HepG2 (cell line): ENCODE measurements at regions not wholly inside any gene's neighbourhood (a gene's known extent, or its start where the extent isn't known, plus 50 kb on each side); places are given as distances from the start of the nearest gene placed in this dataset.

ENCODE experiments used
- ATAC-seq: fragments of 200-7000 bp; cut with Tn5 transposase; 3 replicates; pipeline ENCODE4 v1.9.1; 2020; ENCODE audit warnings: mild to moderate bottlenecking, moderate library complexity
- BruUV-seq: library from RNA; stranded (reverse); fragments of 400-500 nt; replicated peaks from 2 replicates; lab custom pipeline; 2021; lab: Mats Ljungman, UMichigan
- CTCF ChIA-PET: fragments of 300-600 bp; formaldehyde crosslinking; extraction: SDS; loops from one replicate; lab custom pipeline; 2021; ENCODE audit warnings: low total read pairs, inconsistent platforms, low intra/inter-chr PET ratio; lab: Yijun Ruan, JAX
- POLR2A ChIA-PET: fragments of 350-600 bp; sonication (Branson Sonifier 250); formaldehyde crosslinking; loops from one replicate; lab custom pipeline; 2020; ENCODE audit warnings: antibody characterized with exemption, inconsistent platforms; lab: Yijun Ruan, JAX
- DNase-seq: peaks from one replicate; pipeline ENCODE4 v3.0.0-alpha.2; 2015; ENCODE audit warnings: low spot score
- FAIRE-seq: peaks from 3 replicates; lab custom pipeline; 2011; peaks lifted over from hg19 to GRCh38; lab: Jason Lieb, UNC
- H2AFZ ChIP-seq: one replicate; pipeline ENCODE4 v1.6.1; 2011; ENCODE audit warnings: low read length, inconsistent platforms
- H3K27ac ChIP-seq: fragments of 300-600 bp; 3 replicates; pipeline ENCODE4 v1.8.0; 2011; ENCODE audit warnings: mixed run types, mild to moderate bottlenecking, mixed read lengths, low read length, inconsistent platforms; ENCODE audit not compliant: insufficient read depth; ENCODE audit errors: extremely low read length
- H3K27me3 ChIP-seq, 2 experiments: fragments of 200-600 bp in 1 of 2; 2 replicates in 1 of 2; 3 replicates in 1 of 2; pipeline versions ENCODE4 v1.6.0 to v1.8.0; 2011; ENCODE audit warnings: low read length in 2 of 2, mild to moderate bottlenecking in 2 of 2, moderate library complexity in 2 of 2, inconsistent platforms in 1 of 2; ENCODE audit not compliant: insufficient read depth in 2 of 2, control insufficient read depth in 1 of 2
- H3K36me3 ChIP-seq, 2 experiments: fragments of 200-600 bp in 1 of 2; replicated peaks in 1 of 2; 2 replicates in 1 of 2; 3 replicates in 1 of 2; pipeline versions ENCODE4 v1.5.1 to v1.8.0; 2011; ENCODE audit warnings: low read length in 2 of 2, inconsistent platforms in 1 of 2; ENCODE audit not compliant: insufficient read depth in 2 of 2, control insufficient read depth in 1 of 2
- H3K4me1 ChIP-seq: 2 replicates; pipeline ENCODE4 v1.5.1; 2012; ENCODE audit warnings: low read length, inconsistent platforms; ENCODE audit not compliant: insufficient read depth
- H3K4me2 ChIP-seq: 2 replicates; pipeline ENCODE4 v1.6.0; 2011; ENCODE audit warnings: low read depth, low read length, inconsistent platforms
- H3K4me3 ChIP-seq, 3 experiments: fragments of 200-600 bp in 1 of 3; sonication (generic), shearing (Covaris generic) in 1 of 3; replicated peaks in 1 of 3; 2 replicates each; pipeline ENCODE4 v1.5.1; 2011 to 2016; ENCODE audit warnings: low read length in 3 of 3, inconsistent platforms in 2 of 3, low read depth in 2 of 3, mild to moderate bottlenecking in 2 of 3, control low read depth in 1 of 3, mixed read lengths in 1 of 3; ENCODE audit not compliant: insufficient read depth in 1 of 3
- H3K79me2 ChIP-seq: one replicate; pipeline ENCODE4 v1.6.1; 2011; ENCODE audit warnings: low read length, inconsistent platforms; ENCODE audit not compliant: insufficient read depth
- H3K9ac ChIP-seq: 2 replicates; pipeline ENCODE4 v1.6.0; 2011; ENCODE audit warnings: mild to moderate bottlenecking, low read depth, low read length, inconsistent platforms; ENCODE audit not compliant: insufficient read depth
- H3K9me3 ChIP-seq: 2 replicates; pipeline ENCODE4 v1.5.1; 2012; ENCODE audit warnings: mild to moderate bottlenecking, low read length
- H4K20me1 ChIP-seq: 2 replicates; pipeline ENCODE4 v1.6.0; 2011; ENCODE audit warnings: inconsistent platforms, mild to moderate bottlenecking, low read length, moderate library complexity; ENCODE audit not compliant: insufficient read depth
- AKAP8 ChIP-seq: sonication (generic); formaldehyde crosslinking; IDR thresholded peaks from 2 replicates; pipeline ENCODE4 v1.5.1; 2020; ENCODE audit warnings: mild to moderate bottlenecking, missing genetic modification reagents
- CC2D1A ChIP-seq: sonication (generic); formaldehyde crosslinking; IDR thresholded peaks from 2 replicates; pipeline ENCODE4 v1.8.1; 2023; ENCODE audit warnings: mild to moderate bottlenecking, missing genetic modification reagents
- HOXA3 ChIP-seq: sonication (generic); formaldehyde crosslinking; IDR thresholded peaks from 2 replicates; pipeline ENCODE4 v1.5.0; 2020; ENCODE audit warnings: missing genetic modification reagents
- MTA1 ChIP-seq: sonication (generic); formaldehyde crosslinking; IDR thresholded peaks from 2 replicates; pipeline ENCODE4 v1.4.0; 2020; ENCODE audit warnings: missing genetic modification reagents, mild to moderate bottlenecking, borderline replicate concordance
- NCOA2 ChIP-seq: sonication (generic); formaldehyde crosslinking; IDR thresholded peaks from 2 replicates; pipeline ENCODE4 v1.8.0; 2022; ENCODE audit warnings: inconsistent platforms
- PAX8 ChIP-seq: sonication (generic); formaldehyde crosslinking; IDR thresholded peaks from 2 replicates; pipeline ENCODE4 v1.8.0; 2022; ENCODE audit warnings: mild to moderate bottlenecking, missing genetic modification reagents, borderline replicate concordance
- SKI ChIP-seq: fragments of 450-650 bp; IDR thresholded peaks from one replicate; pipeline ENCODE4 v1.6.1; 2018; ENCODE audit warnings: mild to moderate bottlenecking; ENCODE audit not compliant: partially characterized antibody
- ZBTB1 ChIP-seq: sonication (generic); formaldehyde crosslinking; IDR thresholded peaks from 2 replicates; pipeline ENCODE4 v1.4.0; 2020; ENCODE audit warnings: missing genetic modification reagents, borderline replicate concordance
- ZNF292 ChIP-seq: sonication (generic); formaldehyde crosslinking; IDR thresholded peaks from 2 replicates; pipeline ENCODE4 v1.8.1; 2022; ENCODE audit warnings: mild to moderate bottlenecking, low read depth, missing genetic modification reagents, borderline replicate concordance
- ZNF430 ChIP-seq: sonication (generic); formaldehyde crosslinking; IDR thresholded peaks from 2 replicates; pipeline ENCODE4 v1.9.0; 2021; ENCODE audit warnings: mild to moderate bottlenecking, missing genetic modification reagents
- ZNF547 ChIP-seq: sonication (generic); formaldehyde crosslinking; IDR thresholded peaks from 2 replicates; pipeline ENCODE4 v1.5.1; 2020; ENCODE audit warnings: mild to moderate bottlenecking, missing genetic modification reagents
- WGBS: methylation state at CpG from one replicate; pipeline ENCODE4 v1.1.6; 2017; ENCODE audit warnings: low lambda C conversion rate; 5-methylcytosine and 5-hydroxymethylcytosine counted together
- in situ Hi-C: cut with HindIII; loops from 2 replicates; pipeline ENCODE4 v1.10.0; 2017; ENCODE audit warnings: low pct_unique_long_range_greater_than_20kb; ENCODE audit not compliant: extremely low pct_ligation_motif_present
- intact Hi-C: fragments of 100-400 bp; cut with micrococcal nuclease; formaldehyde crosslinking; loops from one replicate; pipeline ENCODE4 v1.10.0; 2022; ENCODE audit not compliant: unreplicated experiment
- TF ChIP-seq, protein P1 (sequence below): sonication (generic); formaldehyde crosslinking; IDR thresholded peaks from 2 replicates; pipeline ENCODE4 v1.5.1; 2020; ENCODE audit warnings: mild to moderate bottlenecking, missing genetic modification reagents, moderate library complexity
- TF ChIP-seq, protein P2 (sequence below): sonication (generic); formaldehyde crosslinking; IDR thresholded peaks from 2 replicates; pipeline ENCODE4 v1.4.0; 2020; ENCODE audit warnings: missing genetic modification reagents
- TF ChIP-seq, protein P3 (sequence below): sonication (generic); formaldehyde crosslinking; IDR thresholded peaks from 2 replicates; pipeline ENCODE4 v1.4.0; 2020; ENCODE audit warnings: missing genetic modification reagents
- TF ChIP-seq, protein P4 (sequence below): IDR thresholded peaks from 2 replicates; pipeline ENCODE4 v1.6.1; 2012; ENCODE audit warnings: inconsistent platforms
- TF ChIP-seq, protein P5 (sequence below): sonication (generic); formaldehyde crosslinking; IDR thresholded peaks from 2 replicates; pipeline ENCODE4 v1.4.0; 2020; ENCODE audit warnings: mild to moderate bottlenecking, missing genetic modification reagents

DNA sequence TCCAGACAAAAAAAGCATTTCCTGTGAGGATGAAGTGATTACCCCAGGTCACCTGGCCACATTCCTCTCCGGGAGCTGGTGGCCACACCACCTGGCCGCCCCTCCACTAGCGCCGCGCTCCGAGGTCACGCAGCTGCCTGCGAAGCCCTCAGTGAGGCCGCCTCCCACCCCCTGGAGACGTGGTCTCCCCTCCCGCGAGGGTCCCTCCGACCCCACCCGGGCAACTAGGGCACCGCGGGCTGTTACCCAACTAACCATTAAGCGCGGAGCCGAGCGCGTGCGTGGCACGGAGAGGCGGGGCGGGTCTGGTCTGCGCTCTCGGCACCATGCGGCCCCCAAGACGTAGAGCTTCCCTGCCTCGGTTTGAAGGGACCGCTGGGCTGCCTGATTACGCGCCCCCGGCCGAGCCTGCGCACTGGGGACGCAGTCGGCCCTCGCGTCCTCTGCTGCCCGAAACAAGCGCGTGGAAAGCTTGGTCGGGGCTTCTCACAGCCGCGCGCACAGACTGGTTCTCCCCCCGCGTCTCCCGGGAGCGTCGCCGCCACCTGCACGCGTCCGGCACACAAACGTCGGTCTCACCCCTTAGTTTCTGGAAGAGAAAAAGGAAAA, 106.5 kb downstream of the SLC16A1 start:
- WGBS: 14% methylated on average over 17 of the region's 58 CpGs
- BruUV-seq: no TSS peak
- TF ChIP-seq, protein P1, sequence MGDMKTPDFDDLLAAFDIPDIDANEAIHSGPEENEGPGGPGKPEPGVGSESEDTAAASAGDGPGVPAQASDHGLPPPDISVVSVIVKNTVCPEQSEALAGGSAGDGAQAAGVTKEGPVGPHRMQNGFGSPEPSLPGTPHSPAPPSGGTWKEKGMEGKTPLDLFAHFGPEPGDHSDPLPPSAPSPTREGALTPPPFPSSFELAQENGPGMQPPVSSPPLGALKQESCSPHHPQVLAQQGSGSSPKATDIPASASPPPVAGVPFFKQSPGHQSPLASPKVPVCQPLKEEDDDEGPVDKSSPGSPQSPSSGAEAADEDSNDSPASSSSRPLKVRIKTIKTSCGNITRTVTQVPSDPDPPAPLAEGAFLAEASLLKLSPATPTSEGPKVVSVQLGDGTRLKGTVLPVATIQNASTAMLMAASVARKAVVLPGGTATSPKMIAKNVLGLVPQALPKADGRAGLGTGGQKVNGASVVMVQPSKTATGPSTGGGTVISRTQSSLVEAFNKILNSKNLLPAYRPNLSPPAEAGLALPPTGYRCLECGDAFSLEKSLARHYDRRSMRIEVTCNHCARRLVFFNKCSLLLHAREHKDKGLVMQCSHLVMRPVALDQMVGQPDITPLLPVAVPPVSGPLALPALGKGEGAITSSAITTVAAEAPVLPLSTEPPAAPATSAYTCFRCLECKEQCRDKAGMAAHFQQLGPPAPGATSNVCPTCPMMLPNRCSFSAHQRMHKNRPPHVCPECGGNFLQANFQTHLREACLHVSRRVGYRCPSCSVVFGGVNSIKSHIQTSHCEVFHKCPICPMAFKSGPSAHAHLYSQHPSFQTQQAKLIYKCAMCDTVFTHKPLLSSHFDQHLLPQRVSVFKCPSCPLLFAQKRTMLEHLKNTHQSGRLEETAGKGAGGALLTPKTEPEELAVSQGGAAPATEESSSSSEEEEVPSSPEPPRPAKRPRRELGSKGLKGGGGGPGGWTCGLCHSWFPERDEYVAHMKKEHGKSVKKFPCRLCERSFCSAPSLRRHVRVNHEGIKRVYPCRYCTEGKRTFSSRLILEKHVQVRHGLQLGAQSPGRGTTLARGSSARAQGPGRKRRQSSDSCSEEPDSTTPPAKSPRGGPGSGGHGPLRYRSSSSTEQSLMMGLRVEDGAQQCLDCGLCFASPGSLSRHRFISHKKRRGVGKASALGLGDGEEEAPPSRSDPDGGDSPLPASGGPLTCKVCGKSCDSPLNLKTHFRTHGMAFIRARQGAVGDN: peak; percentile 68
- TF ChIP-seq, protein P2, sequence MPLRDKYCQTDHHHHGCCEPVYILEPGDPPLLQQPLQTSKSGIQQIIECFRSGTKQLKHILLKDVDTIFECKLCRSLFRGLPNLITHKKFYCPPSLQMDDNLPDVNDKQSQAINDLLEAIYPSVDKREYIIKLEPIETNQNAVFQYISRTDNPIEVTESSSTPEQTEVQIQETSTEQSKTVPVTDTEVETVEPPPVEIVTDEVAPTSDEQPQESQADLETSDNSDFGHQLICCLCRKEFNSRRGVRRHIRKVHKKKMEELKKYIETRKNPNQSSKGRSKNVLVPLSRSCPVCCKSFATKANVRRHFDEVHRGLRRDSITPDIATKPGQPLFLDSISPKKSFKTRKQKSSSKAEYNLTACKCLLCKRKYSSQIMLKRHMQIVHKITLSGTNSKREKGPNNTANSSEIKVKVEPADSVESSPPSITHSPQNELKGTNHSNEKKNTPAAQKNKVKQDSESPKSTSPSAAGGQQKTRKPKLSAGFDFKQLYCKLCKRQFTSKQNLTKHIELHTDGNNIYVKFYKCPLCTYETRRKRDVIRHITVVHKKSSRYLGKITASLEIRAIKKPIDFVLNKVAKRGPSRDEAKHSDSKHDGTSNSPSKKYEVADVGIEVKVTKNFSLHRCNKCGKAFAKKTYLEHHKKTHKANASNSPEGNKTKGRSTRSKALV (CRISPR knock-in tag): peak; percentile 74; the same call in 1 of the 2 replicates
- TF ChIP-seq ZNF292: 0 out of 2 replicates have a peak, but pooled peaks have one; percentile 20
- TF ChIP-seq PAX8: no peak
- TF ChIP-seq ZNF430 (CRISPR knock-in tag): no peak
- no peak for TF ChIP-seq AKAP8 (CRISPR knock-in tag)
- TF ChIP-seq SKI: no peak
- 0 out of 2 replicates have a peak, but pooled peaks have one; percentile 41 for TF ChIP-seq HOXA3 (CRISPR knock-in tag)
- 0 out of 2 replicates have a peak, but pooled peaks have one; percentile 39 for TF ChIP-seq MTA1 (CRISPR knock-in tag)
- TF ChIP-seq, protein P3, sequence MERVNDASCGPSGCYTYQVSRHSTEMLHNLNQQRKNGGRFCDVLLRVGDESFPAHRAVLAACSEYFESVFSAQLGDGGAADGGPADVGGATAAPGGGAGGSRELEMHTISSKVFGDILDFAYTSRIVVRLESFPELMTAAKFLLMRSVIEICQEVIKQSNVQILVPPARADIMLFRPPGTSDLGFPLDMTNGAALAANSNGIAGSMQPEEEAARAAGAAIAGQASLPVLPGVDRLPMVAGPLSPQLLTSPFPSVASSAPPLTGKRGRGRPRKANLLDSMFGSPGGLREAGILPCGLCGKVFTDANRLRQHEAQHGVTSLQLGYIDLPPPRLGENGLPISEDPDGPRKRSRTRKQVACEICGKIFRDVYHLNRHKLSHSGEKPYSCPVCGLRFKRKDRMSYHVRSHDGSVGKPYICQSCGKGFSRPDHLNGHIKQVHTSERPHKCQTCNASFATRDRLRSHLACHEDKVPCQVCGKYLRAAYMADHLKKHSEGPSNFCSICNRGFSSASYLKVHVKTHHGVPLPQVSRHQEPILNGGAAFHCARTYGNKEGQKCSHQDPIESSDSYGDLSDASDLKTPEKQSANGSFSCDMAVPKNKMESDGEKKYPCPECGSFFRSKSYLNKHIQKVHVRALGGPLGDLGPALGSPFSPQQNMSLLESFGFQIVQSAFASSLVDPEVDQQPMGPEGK: no peak
- no peak for TF ChIP-seq NCOA2
- TF ChIP-seq CC2D1A: no peak
- no peak for TF ChIP-seq ZNF547
- TF ChIP-seq ZBTB1 (CRISPR knock-in tag): no peak
- TF ChIP-seq, protein P4, sequence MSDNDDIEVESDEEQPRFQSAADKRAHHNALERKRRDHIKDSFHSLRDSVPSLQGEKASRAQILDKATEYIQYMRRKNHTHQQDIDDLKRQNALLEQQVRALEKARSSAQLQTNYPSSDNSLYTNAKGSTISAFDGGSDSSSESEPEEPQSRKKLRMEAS: no peak
- TF ChIP-seq, protein P5, sequence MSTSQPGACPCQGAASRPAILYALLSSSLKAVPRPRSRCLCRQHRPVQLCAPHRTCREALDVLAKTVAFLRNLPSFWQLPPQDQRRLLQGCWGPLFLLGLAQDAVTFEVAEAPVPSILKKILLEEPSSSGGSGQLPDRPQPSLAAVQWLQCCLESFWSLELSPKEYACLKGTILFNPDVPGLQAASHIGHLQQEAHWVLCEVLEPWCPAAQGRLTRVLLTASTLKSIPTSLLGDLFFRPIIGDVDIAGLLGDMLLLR (CRISPR knock-in tag): no peak

More for the DNA sequence above, 106.5 kb downstream of the SLC16A1 start:
- peak overlapping the region; percentile 30 to 64 (median 34); a peak in 5 of 6 replicates for H3K4me3 ChIP-seq
- no peak for FAIRE-seq
- POLR2A ChIA-PET: no interaction called here
- no peaks in the 10 kb centered on the region for H3K9me3 ChIP-seq
- H2AFZ ChIP-seq: no peak overlapping the region
- in situ Hi-C loops (no loop called here), intact Hi-C loops (no loop called here)
- DNase-seq: no peak
- CTCF ChIA-PET: no interaction called here
- peak; percentile 41; the same call in 2 of the 3 replicates for ATAC-seq
- no peaks in the 10 kb centered on the region for H3K36me3 ChIP-seq
- no peaks in the 10 kb centered on the region for H3K4me1 ChIP-seq
- peak overlapping the region; percentile 66 for H3K4me2 ChIP-seq
- no peaks in the 10 kb centered on the region for H4K20me1 ChIP-seq
- peaks cover 2 to 6% of the 10 kb centered on the region in 2 experiments; a peak in 3 of 5 replicates for H3K27me3 ChIP-seq
- H3K27ac ChIP-seq: no peak overlapping the region
- no peaks in the 10 kb centered on the region for H3K79me2 ChIP-seq
- H3K9ac ChIP-seq: no peak overlapping the region
